ENCODE measurements at regions not wholly inside any gene's neighbourhood (a gene's known extent, or its start where the extent isn't known, plus 50 kb on each side); places are given as distances from the start of the nearest gene placed in this dataset.

DNA sequence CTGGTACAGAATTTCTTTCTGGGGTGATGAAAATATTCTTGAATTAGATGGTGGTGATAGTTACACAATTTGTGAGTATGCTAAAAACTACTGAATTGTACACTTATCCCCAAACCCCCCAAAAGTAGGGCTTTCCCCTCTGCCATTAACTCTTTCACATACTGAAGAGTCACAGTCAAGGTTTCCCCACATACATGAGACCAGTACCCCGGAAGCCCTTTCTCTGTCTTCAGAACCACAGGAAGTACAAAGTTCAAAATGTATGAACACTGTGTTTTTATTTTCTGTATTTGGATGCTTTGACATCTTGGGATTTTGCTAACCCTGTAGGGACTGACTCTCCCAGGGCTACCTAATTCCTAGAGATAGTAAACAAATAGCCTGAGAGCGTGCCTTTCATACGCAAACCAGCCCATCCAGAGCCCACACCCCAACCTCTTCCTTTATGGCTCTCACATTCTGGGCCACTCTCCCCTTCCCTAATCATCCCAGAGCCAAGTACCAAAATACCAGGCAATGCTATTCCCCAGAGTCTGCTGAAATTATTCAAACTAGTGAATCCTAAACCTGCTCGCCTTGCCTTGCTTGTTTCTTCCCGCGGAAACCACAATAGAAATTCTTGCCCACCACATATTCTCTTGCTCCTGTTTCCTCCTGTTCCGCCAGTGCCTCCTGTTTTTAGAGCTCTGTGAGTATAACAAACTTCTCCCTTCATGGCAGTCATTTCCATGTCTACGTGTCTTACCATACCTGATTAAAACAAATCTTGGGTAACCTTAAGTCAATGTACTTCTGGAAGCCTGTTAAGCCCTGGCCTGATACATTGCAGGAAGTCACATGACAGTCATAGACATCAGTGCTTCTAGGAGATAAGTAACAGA is 524.8 kb downstream of the FUT8 start:
- no peak for DNase-seq

- no peak for DNase-seq
Observed at GRCh38 chr14:65937960-65938316, 525.4 kb downstream of the FUT8 start.

- DNase-seq, result no peak
Observed at GRCh38 chr14:65938738-65939137, 526.2 kb downstream of the FUT8 start.

DNA sequence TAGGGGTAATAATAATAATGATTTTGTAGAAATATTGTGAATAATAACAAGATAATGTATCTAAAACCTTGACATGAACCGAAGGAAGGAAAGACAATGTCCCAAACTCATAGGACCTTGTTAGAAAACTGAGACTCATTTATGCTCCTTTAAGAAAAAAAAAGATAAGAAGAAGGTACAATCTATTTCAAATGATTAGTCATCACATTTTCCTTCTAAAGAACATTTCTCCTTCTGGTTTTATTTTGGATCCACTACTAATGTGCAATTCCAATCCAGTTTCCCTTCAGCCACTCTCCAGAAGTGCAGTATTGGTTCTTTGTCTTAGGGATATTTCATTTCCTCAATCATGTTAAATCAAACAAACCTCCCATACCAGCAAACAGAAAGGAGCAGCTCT is 526.7 kb downstream of the FUT8 start:
- DNase-seq, result no peak

- DNase-seq, result peak; percentile 20
Observed at GRCh38 chr14:65940056-65940735, 527.7 kb downstream of the FUT8 start.

DNA sequence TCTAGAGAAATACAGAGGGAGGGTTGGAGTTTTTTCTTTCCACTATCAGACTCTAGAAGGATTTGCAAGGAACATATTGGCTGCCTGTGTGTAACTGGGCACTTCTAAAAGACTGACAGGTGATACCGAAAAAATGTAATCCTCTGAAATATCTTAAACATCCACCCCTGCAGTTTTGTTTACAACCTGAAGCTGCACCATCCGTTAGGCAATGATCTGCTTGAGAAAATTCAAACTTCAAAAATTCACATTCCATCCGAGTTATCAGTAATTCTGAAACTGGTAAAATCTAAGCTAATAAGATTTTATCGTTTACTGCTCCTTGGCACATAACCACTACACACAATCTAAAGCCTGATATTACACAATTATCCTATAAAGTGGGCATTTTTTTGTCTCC is 528.6 kb downstream of the FUT8 start:
- DNase-seq, result no peak

- DNase-seq, result no peak
Observed at GRCh38 chr14:65943150-65943549, 530.6 kb downstream of the FUT8 start.

DNA sequence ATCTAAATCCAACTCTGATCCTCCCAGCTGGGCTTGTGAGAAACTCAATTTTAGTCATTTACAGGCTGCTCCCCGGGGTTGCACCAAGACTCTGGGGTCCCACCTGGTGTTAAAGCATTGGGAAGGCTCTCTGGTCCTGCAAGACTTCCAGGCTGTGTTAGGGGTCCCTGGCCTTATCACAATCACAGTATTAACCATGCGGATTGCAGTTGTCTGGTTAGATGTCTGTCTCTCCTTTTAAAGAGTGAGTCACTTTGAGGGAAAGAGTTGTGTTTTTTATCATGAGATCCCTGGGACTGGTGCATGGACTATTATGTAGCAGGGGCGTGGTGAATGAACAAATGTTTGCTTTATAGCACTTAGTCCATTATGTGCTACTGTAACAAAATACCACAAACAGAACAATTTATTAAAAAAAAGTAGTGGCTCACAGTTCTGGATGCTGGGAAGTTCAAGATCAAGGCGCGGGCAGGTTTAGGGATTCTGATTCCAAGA is 531.4 kb downstream of the FUT8 start:
- DNase-seq, result no peak

DNA sequence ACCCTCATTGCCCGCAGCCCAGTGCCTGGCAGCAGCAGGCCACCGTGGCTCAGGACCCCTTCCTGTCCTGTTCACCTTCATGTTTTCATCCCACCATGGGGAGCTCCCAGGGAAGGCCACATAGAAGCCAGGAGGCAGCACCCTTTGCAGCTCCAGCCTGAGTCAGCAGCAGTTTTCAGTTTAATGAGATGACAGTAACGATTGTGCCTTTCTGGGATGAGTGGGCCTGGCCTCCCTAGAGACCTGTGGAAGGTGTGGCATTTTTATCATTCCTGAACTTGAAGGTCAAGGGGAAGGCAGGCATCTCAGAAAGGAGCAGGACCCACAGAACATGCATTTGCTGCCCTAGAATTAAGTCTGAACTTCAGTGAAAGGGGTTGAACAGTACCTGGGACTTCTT is 532.8 kb downstream of the FUT8 start:
- no peak for DNase-seq

DNA sequence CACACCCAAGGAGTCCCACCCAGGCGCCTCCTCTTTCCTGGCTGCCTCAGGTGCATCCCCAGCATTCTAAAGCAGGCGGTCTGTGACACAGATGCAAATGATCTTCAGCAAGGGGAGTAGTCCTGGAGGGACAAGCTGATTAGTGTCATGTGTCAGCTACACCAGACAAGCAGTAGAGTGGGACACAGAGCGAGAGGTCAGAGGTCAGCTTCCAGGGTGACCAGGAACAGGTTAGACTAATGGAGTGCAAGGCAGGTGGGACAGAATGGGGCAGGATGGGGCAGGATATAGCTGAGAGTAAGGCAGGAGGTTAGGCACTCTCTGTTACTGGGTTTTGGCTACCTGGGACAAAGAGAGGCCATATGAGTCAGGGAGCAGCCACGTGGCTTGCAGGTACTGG is 534.0 kb downstream of the FUT8 start:
- no peak for DNase-seq

DNA sequence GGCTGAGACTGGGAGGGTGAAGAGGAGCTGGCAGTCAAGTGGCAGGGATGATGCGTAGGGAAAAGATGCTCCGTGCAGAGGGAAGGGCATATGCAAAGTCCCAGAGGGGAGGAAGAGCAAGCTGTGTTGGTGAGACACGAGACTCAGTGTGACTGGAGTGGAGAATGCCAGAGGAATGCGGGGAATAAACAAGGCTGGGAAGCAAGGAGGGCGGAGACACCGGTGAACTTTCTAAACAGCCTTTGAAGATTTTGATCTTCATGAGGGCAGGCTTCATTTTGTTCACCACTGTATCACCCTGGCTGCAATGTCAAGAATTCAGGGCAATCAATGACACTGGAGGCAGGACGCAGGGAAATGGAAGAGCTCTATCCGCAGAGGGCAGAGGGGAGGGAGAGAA is 535.8 kb downstream of the FUT8 start:
- no peak for DNase-seq

GRCh38 chr14:65949711-65950516 is 536.3 kb upstream of the CCDC196 start:
- DNase-seq, result peak; percentile 62

DNA sequence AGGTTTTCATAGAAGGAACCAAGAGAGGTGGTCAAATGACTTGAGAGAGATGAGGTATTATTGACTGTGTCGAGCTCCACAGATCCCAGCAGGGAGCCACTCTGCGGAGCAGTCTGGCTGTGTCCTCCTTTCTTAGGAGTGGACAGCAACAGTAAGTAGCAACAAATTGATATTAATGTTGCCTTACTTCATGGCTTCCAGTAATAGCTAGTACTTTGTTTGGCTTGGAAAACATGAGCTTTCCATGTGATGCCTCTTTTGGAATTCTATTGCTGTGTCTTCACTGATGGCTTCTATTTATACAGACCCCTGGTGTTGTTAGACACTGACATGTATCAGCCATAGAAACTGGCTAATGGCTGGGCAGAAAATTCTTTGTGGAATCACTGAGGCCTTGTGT is 531.2 kb upstream of the CCDC196 start:
- DNase-seq, result no peak

DNA sequence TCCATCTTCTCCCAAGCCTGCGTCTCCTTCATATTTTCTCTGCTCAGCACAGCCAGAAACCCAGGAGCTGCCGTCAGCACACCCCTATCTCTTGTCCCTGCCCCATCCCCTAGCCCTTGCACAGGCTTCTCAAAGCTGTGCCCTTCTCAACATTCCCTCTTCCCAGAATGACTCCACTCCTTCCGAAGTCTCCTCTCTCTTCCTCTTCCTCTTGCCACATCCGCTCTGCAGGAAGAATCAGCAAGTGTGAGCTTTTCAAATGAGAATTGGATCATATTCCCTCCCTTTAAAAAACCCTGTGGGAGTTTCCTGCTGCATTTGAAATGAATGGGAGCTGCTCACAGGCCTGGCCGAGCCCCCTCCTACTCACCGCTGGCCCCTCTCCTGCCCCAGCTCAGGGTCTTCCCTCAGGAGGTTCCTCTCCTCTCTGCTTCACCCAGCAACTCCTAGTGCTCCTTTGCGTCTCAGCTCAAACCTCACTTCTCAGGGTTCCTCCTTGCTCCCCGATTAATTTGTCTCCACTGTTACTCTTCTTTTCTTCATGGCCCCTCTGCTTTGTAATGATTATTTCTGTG is 528.5 kb upstream of the CCDC196 start:
- no peak for DNase-seq

- DNase-seq, result peak; percentile 50
Observed at GRCh38 chr14:65958664-65959562, 527.3 kb upstream of the CCDC196 start.

- no peak for DNase-seq
Observed at GRCh38 chr14:65959563-65960024, 526.6 kb upstream of the CCDC196 start.

GRCh38 chr14:65961004-65961403 is 525.2 kb upstream of the CCDC196 start:
- peak; percentile 4 for DNase-seq

DNA sequence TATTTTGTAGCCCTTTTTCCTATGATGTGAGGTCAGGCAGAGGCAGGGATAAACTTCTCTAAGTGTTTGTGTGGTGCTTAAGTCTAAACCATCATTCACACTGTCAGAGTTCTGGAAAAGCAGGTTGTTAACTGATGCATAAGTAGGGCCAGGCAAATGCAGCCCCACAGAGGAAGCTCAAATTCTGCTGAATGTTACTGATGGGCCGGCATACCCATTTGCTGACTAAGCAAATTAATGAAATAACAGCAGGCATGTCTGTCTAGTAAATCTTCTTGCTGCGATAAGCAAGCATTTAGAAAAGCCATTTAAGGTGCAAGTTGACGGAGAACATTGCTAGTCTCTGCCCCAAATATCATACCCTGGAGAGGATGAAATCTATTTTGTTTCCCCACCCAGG is 523.2 kb upstream of the CCDC196 start:
- no peak for DNase-seq

GRCh38 chr14:65964366-65964765 is 521.8 kb upstream of the CCDC196 start:
- DNase-seq, result no peak

DNA sequence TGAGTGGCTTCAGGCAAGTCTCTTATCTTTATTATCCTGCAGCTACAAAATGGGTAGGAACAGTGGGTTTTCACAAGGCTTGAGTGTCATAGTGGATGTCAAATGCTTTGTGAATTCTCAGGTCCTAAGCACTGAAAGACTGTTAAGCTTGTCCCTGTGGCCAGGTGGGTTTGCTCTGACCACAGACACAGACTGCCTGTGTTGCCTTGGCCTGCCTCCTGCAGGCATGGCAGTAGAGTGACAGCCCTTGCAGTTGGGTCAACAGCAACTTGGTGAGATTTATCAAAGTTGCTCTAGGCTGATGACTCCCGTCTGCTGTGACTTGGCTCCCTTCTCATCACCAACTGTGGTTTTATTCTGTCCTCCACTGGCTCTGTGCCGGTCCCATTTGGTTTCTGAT is 520.0 kb upstream of the CCDC196 start:
- DNase-seq, result no peak

GRCh38 chr14:65972346-65972870 is 513.8 kb upstream of the CCDC196 start:
- DNase-seq, result no peak

GRCh38 chr14:65972891-65973290 is 513.3 kb upstream of the CCDC196 start:
- no peak for DNase-seq

Measured in NCI-H345 (cell line).